ENCODE measurements at regions not wholly inside any gene's neighbourhood (a gene's known extent, or its start where the extent isn't known, plus 50 kb on each side); places are given as distances from the start of the nearest gene placed in this dataset.

- Histone ChIP-seq H3K36me3 (ENCODE audit: control insufficient read depth in 2 of 2, extremely low read depth in 1 of 2, insufficient read depth in 2 of 2, low read length in 2 of 2) (no peaks in the 10 kb centered on the region), H3K27ac (ENCODE audit: control insufficient read depth, insufficient read depth, low read length) (no peak overlapping the region), H3K27me3 (ENCODE audit: control insufficient read depth, extremely low read depth, insufficient read depth, low read length) (peaks cover 2% of the 10 kb centered on the region), H3K4me3 (ENCODE audit: control insufficient read depth in 2 of 3, extremely low read depth in 1 of 3, insufficient read depth in 2 of 3, low read depth in 1 of 3, low read length in 3 of 3) (no peak overlapping the region), H2AFZ (ENCODE audit: control insufficient read depth, low read length) (no peak overlapping the region), H3K4me1 (ENCODE audit: control insufficient read depth, extremely low read depth, insufficient read depth, low read length) (no peaks in the 10 kb centered on the region), H4K20me1 (ENCODE audit: control insufficient read depth, extremely low read depth, insufficient read depth, low read length) (no peaks in the 10 kb centered on the region), H3K9ac (ENCODE audit: control insufficient read depth, extremely low read depth, insufficient read depth, low read length) (no peak overlapping the region), H3K79me2 (ENCODE audit: control insufficient read depth, insufficient read depth, low read length) (no peaks in the 10 kb centered on the region), H3K9me3 (ENCODE audit: control insufficient read depth, low read depth, low read length) (no peaks in the 10 kb centered on the region), H3K4me2 (ENCODE audit: control insufficient read depth, extremely low read depth, insufficient read depth, low read depth, low read length) (no peak overlapping the region), H3K9me1 (ENCODE audit: control insufficient read depth, extremely low read depth, insufficient read depth, low read length) (no peaks in the 10 kb centered on the region)
- FAIRE-seq (no peak), DNase-seq (ENCODE audit: low read depth, low spot score) (no peak)
- TF ChIP-seq CTCF (optimal IDR thresholded peaks at IDR 0.05 in 1 of 3, IDR thresholded peaks at IDR 0.05 in 1 of 3, conservative IDR thresholded peaks at IDR 0.05 in 1 of 3; ENCODE audit: extremely low read depth in 1 of 3, insufficient read depth in 2 of 3, low read length in 3 of 3) (no peak), EZH2 (IDR thresholded peaks at IDR 0.05; ENCODE audit: low read length) (no peak)
- dilution Hi-C loops (cut with MboI; ENCODE audit: extremely low pct_ligation_motif_present, low sequenced_read_pairs): no loop called here
Observed at GRCh38 chr13:111005364-111005763, 90.5 kb upstream of the ANKRD10 start.

- H3K4me1 ChIP-seq (ENCODE audit: control insufficient read depth, extremely low read depth, insufficient read depth, low read length): no peaks in the 10 kb centered on the region
- no peaks in the 10 kb centered on the region for H3K36me3 ChIP-seq (ENCODE audit: control insufficient read depth in 2 of 2, extremely low read depth in 1 of 2, insufficient read depth in 2 of 2, low read length in 2 of 2)
- no peak overlapping the region for H3K9ac ChIP-seq (ENCODE audit: control insufficient read depth, extremely low read depth, insufficient read depth, low read length)
- H3K27me3 ChIP-seq (ENCODE audit: control insufficient read depth, extremely low read depth, insufficient read depth, low read length): peaks cover 5% of the 10 kb centered on the region
- H3K9me1 ChIP-seq (ENCODE audit: control insufficient read depth, extremely low read depth, insufficient read depth, low read length): no peaks in the 10 kb centered on the region
- no peaks in the 10 kb centered on the region for H3K9me3 ChIP-seq (ENCODE audit: control insufficient read depth, low read depth, low read length)
- FAIRE-seq (no peak), DNase-seq (ENCODE audit: low read depth, low spot score) (no peak)
- H3K79me2 ChIP-seq (ENCODE audit: control insufficient read depth, insufficient read depth, low read length): no peaks in the 10 kb centered on the region
- no peak overlapping the region for H2AFZ ChIP-seq (ENCODE audit: control insufficient read depth, low read length)
- dilution Hi-C loops (cut with MboI; ENCODE audit: extremely low pct_ligation_motif_present, low sequenced_read_pairs): no loop called here
- no peak for TF ChIP-seq CTCF (optimal IDR thresholded peaks at IDR 0.05 in 1 of 3, IDR thresholded peaks at IDR 0.05 in 1 of 3, conservative IDR thresholded peaks at IDR 0.05 in 1 of 3; ENCODE audit: extremely low read depth in 1 of 3, insufficient read depth in 2 of 3, low read length in 3 of 3)
- no peak for TF ChIP-seq EZH2 (IDR thresholded peaks at IDR 0.05; ENCODE audit: low read length)
- no peak overlapping the region for H3K27ac ChIP-seq (ENCODE audit: control insufficient read depth, insufficient read depth, low read length)
- no peaks in the 10 kb centered on the region for H4K20me1 ChIP-seq (ENCODE audit: control insufficient read depth, extremely low read depth, insufficient read depth, low read length)
- H3K4me2 ChIP-seq (ENCODE audit: control insufficient read depth, extremely low read depth, insufficient read depth, low read depth, low read length): no peak overlapping the region
- no peak overlapping the region for H3K4me3 ChIP-seq (ENCODE audit: control insufficient read depth in 2 of 3, extremely low read depth in 1 of 3, insufficient read depth in 2 of 3, low read depth in 1 of 3, low read length in 3 of 3)
Observed at GRCh38 chr13:111004444-111004843, 89.6 kb upstream of the ANKRD10 start.
